ENCODE measurements at regions not wholly inside any gene's neighbourhood (a gene's known extent, or its start where the extent isn't known, plus 50 kb on each side); places are given as distances from the start of the nearest gene placed in this dataset.

GRCh38 chr9:89994988-89995613 is 390.3 kb downstream of the GADD45G start:
- no peak overlapping the region for H3K27ac ChIP-seq (ENCODE audit: low read depth, low read length)
- H2BK12ac ChIP-seq (ENCODE audit: low read depth, low read length), result peak overlapping the region; percentile 41; the same call in 1 of the 2 replicates
- no peak overlapping the region for H3K56ac ChIP-seq (replicated peaks; ENCODE audit: insufficient read length, low read depth, low read length)
- H3K23me2 ChIP-seq (ENCODE audit: low read depth, low read length), result peaks cover 6% of the 10 kb centered on the region; the same call in 1 of the 2 replicates
- no peak overlapping the region for H3K9ac ChIP-seq (replicated peaks in 1 of 4; ENCODE audit: extremely low read depth in 1 of 4, low read depth in 3 of 4, low read length in 3 of 4)
- no peaks in the 10 kb centered on the region for H3K79me2 ChIP-seq (ENCODE audit: control insufficient read depth in 1 of 2, insufficient read depth in 2 of 2, low read length in 2 of 2)
- no peaks in the 10 kb centered on the region for H3K36me3 ChIP-seq (ENCODE audit: control insufficient read depth in 2 of 4, insufficient read depth in 4 of 4, low read length in 3 of 4)
- CTCF ChIA-PET (ENCODE audit: partially characterized antibody), result interaction anchor here (1.0 to 1.3 kb wide), 4 partner anchors 11 to 401 kb away, joined by 3 to 4 read pairs (median 3); no protein-coding TSS in a partner anchor
- H2AK5ac ChIP-seq (ENCODE audit: low read depth, low read length), result no peak overlapping the region
- no peak overlapping the region for H2BK5ac ChIP-seq (ENCODE audit: low read depth, low read length)
- no peak for DNase-seq (ENCODE audit: low read depth in 1 of 2, low spot score in 2 of 2)
- H2BK120ac ChIP-seq (replicated peaks; ENCODE audit: low read depth, low read length), result no peak overlapping the region
- H2BK15ac ChIP-seq (ENCODE audit: low read length), result no peak overlapping the region
- POLR2A ChIA-PET (ENCODE audit: partially characterized antibody), result no interaction called here
- 85% methylated on average over 19 of the region's 19 CpGs; no CpG with 5 or more reads in 1 of the 2 experiments for WGBS, 2 experiments (ENCODE audit: extremely low coverage in 1 of 2, insufficient coverage in 1 of 2, insufficient read length in 1 of 2, insufficient replicate concordance in 2 of 2, low coverage in 1 of 2, low lambda C conversion rate in 2 of 2, missing lambda C conversion rate in 1 of 2)
- H2BK20ac ChIP-seq (ENCODE audit: low read length), result no peak overlapping the region; the same call in 1 of the 2 replicates
- no peak overlapping the region for H2AFZ ChIP-seq (ENCODE audit: low read length)
- no peak overlapping the region for H3K14ac ChIP-seq (ENCODE audit: insufficient read length)
- H3K4me1 ChIP-seq (replicated peaks in 1 of 4; ENCODE audit: control insufficient read depth in 3 of 4, insufficient read depth in 4 of 4, low read length in 3 of 4), result peaks cover 0 to 15% (median 9%) of the 10 kb centered on the region in 4 experiments; a peak in 6 of 7 replicates
- no peak overlapping the region for H4K8ac ChIP-seq (ENCODE audit: extremely low read depth, insufficient read depth, low read length)
- no peaks in the 10 kb centered on the region for H3K27me3 ChIP-seq (replicated peaks in 1 of 4; ENCODE audit: control insufficient read depth in 3 of 4, extremely low read depth in 1 of 4, insufficient read depth in 3 of 4, low read length in 3 of 4)
- H3K23ac ChIP-seq (ENCODE audit: insufficient read length), result no peak overlapping the region
- FAIRE-seq, result no peak
- peaks cover 1 to 3% of the 10 kb centered on the region in 2 experiments; a peak in 2 of 4 replicates for H3K9me3 ChIP-seq (ENCODE audit: insufficient read depth in 2 of 2, low read depth in 1 of 2, low read length in 1 of 2)
- H3K4me3 ChIP-seq (ENCODE audit: extremely low read depth in 1 of 4, insufficient read depth in 2 of 4, low read depth in 3 of 4, low read length in 4 of 4), result no peak overlapping the region
- no peaks in the 10 kb centered on the region for H3K79me1 ChIP-seq (ENCODE audit: low read depth, low read length)
- peak overlapping the region in 1 of 2 experiments; percentile 32; a peak in 1 of 4 replicates for H3K4me2 ChIP-seq (ENCODE audit: insufficient read depth in 1 of 2, low read depth in 2 of 2, low read length in 2 of 2)
- peak overlapping the region; percentile 45 for H4K91ac ChIP-seq (replicated peaks; ENCODE audit: insufficient read length, low read length)
- no peak overlapping the region for H4K5ac ChIP-seq (ENCODE audit: insufficient read length, low read depth, low read length)
- no peak overlapping the region for H3K18ac ChIP-seq (ENCODE audit: extremely low read depth, low read length)
- H3K4ac ChIP-seq (replicated peaks; ENCODE audit: insufficient read length, low read depth, low read length), result no peak overlapping the region
- peaks cover 0 to 6% of the 10 kb centered on the region in 2 experiments for H4K20me1 ChIP-seq (replicated peaks in 1 of 2; ENCODE audit: control insufficient read depth in 1 of 2, insufficient read depth in 2 of 2, low read length in 2 of 2)
- TF ChIP-seq KDM1A (IDR thresholded peaks at IDR 0.05; ENCODE audit: borderline replicate concordance, low read length) (no peak), POU5F1 (IDR thresholded peaks at IDR 0.05; ENCODE audit: low read depth, low read length) (no peak), RAD21 (IDR thresholded peaks at IDR 0.05 in 1 of 2, conservative IDR thresholded peaks at IDR 0.05 in 1 of 2; ENCODE audit: low read depth in 2 of 2, low read length in 2 of 2) (no peak), GABPA (IDR thresholded peaks at IDR 0.05; ENCODE audit: borderline replicate concordance, insufficient read depth, low read length) (no peak), RBBP5 (IDR thresholded peaks at IDR 0.05; ENCODE audit: borderline replicate concordance, low read depth, low read length) (no peak), SUZ12 (IDR thresholded peaks at IDR 0.05; ENCODE audit: low read length) (no peak), KDM5A (IDR thresholded peaks at IDR 0.05; ENCODE audit: low read length) (no peak), EZH2 (IDR thresholded peaks at IDR 0.05; ENCODE audit: low read depth, low read length, severe bottlenecking) (no peak), BRCA1 (IDR thresholded peaks at IDR 0.05; ENCODE audit: low read depth, low read length) (no peak), TBP (IDR thresholded peaks at IDR 0.05; ENCODE audit: low read depth, low read length) (no peak), TAF7 (optimal IDR thresholded peaks at IDR 0.05; ENCODE audit: borderline replicate concordance, low read depth, low read length) (no peak), CBX5 (IDR thresholded peaks at IDR 0.05; ENCODE audit: low read depth, low read length) (no peak)

Data from H1 (cell line).